PFSK-1 (cell line): ENCODE measurements at regions not wholly inside any gene's neighbourhood (a gene's known extent, or its start where the extent isn't known, plus 50 kb on each side); places are given as distances from the start of the nearest gene placed in this dataset.

ENCODE experiments used
- FOXP2 ChIP-seq: optimal IDR thresholded peaks from 2 replicates; pipeline ENCODE3; 2011; ENCODE audit warnings: borderline replicate concordance, control low read depth, inconsistent platforms; ENCODE audit not compliant: insufficient read depth; ENCODE audit errors: extremely low read length, extremely low read depth
- POLR2AphosphoS5 ChIP-seq: IDR thresholded peaks from 2 replicates; pipeline ENCODE4 v1.6.1; 2012; ENCODE audit warnings: low read depth, mild to moderate bottlenecking, control low read depth, low read length, moderate library complexity
- TF ChIP-seq, protein P1 (sequence below), 2 experiments: IDR thresholded peaks; 2 replicates each; pipeline versions ENCODE4 v1.6.1 to v1.8.0; 2011 to 2012; ENCODE audit warnings: low read depth in 2 of 2, low read length in 2 of 2, control low read depth in 1 of 2, inconsistent platforms in 1 of 2, mild to moderate bottlenecking in 1 of 2, moderate library complexity in 1 of 2; ENCODE audit not compliant: insufficient read depth in 1 of 2

DNA sequence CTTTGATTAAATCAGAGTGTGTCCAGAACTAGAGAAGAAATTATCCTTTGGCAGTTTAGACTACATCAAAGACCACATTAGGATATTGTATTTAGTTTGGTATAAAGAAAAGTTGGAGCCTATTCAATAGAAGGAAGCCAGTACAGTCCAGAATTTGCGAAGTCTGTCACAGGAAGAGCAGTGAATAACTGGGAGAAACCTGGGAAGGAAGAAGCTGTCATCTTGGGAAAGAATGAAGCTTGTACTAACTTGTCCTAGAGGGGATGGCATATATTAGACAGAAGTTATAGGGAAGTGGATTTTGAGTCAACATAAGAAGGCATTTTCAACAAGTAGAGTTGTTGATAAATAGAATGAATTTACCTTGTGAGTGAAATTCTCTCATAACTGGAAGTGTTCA is 386.7 kb downstream of the LRIG3 start:
- TF ChIP-seq POLR2AphosphoS5: no peak
- TF ChIP-seq, protein P1, sequence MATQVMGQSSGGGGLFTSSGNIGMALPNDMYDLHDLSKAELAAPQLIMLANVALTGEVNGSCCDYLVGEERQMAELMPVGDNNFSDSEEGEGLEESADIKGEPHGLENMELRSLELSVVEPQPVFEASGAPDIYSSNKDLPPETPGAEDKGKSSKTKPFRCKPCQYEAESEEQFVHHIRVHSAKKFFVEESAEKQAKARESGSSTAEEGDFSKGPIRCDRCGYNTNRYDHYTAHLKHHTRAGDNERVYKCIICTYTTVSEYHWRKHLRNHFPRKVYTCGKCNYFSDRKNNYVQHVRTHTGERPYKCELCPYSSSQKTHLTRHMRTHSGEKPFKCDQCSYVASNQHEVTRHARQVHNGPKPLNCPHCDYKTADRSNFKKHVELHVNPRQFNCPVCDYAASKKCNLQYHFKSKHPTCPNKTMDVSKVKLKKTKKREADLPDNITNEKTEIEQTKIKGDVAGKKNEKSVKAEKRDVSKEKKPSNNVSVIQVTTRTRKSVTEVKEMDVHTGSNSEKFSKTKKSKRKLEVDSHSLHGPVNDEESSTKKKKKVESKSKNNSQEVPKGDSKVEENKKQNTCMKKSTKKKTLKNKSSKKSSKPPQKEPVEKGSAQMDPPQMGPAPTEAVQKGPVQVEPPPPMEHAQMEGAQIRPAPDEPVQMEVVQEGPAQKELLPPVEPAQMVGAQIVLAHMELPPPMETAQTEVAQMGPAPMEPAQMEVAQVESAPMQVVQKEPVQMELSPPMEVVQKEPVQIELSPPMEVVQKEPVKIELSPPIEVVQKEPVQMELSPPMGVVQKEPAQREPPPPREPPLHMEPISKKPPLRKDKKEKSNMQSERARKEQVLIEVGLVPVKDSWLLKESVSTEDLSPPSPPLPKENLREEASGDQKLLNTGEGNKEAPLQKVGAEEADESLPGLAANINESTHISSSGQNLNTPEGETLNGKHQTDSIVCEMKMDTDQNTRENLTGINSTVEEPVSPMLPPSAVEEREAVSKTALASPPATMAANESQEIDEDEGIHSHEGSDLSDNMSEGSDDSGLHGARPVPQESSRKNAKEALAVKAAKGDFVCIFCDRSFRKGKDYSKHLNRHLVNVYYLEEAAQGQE (IDR thresholded peaks at IDR 0.05; ENCODE audit: insufficient read depth in 1 of 2, low read depth in 2 of 2, low read length in 2 of 2): no peak
- no peak for TF ChIP-seq FOXP2
